Hypothalamus (tissue), 51 donors: ENCODE measurements at regions not wholly inside any gene's neighbourhood (a gene's known extent, or its start where the extent isn't known, plus 50 kb on each side); places are given as distances from the start of the nearest gene placed in this dataset.

Experiments
- DNase-seq, 51 donors: peaks; one replicate each; lab custom pipeline; 2025; lab: John Stamatoyannopoulos, UW

- peak in 30 of 51 donors; percentile 10 to 69 (median 32) for DNase-seq
These were observed 69.0 kb upstream of the GGTA1 start for GRCh38 chr9:121568343-121569265.

DNA sequence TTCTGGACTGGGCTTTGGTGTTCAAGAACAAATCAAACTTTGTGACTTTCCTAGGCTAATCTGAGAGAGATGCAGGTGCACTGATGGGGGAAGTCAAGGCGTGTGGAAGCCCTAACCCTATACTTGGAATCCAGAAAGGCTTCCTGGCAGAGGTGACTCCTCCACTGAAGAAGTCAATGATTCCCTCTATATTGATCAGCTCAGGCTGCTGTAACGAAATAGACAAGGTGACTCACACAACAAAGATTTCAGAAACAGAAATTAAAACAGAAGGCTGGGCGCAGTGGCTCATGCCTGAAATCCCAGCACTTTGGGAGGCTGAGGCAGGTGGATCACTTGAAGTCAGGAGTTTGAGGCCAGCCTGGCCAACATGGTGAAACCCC, 69.6 kb upstream of the GGTA1 start:
- DNase-seq = no peak

DNA sequence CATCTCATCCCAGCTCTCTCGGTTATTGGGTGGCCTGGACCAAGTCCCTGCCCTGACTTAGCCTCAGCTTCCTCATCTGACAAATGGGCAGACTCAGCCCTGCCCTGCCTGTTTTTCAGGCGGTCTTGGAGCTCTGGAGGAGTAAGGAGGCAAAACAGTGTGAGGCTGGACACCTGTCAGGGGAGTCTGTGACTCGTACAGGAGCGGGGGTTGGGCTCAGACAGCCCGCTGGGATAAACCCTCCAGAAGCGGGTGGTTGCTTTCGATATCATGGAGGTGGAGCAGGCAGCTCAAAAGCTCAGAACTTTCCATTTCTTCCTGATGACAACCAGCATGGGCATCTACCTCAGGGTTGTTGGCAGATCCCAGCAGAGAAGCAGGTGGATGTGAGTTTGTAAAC, 72.9 kb upstream of the GGTA1 start:
- DNase-seq = no peak

- no peak for DNase-seq
These were observed 74.3 kb upstream of the GGTA1 start for GRCh38 chr9:121573717-121574485.

DNA sequence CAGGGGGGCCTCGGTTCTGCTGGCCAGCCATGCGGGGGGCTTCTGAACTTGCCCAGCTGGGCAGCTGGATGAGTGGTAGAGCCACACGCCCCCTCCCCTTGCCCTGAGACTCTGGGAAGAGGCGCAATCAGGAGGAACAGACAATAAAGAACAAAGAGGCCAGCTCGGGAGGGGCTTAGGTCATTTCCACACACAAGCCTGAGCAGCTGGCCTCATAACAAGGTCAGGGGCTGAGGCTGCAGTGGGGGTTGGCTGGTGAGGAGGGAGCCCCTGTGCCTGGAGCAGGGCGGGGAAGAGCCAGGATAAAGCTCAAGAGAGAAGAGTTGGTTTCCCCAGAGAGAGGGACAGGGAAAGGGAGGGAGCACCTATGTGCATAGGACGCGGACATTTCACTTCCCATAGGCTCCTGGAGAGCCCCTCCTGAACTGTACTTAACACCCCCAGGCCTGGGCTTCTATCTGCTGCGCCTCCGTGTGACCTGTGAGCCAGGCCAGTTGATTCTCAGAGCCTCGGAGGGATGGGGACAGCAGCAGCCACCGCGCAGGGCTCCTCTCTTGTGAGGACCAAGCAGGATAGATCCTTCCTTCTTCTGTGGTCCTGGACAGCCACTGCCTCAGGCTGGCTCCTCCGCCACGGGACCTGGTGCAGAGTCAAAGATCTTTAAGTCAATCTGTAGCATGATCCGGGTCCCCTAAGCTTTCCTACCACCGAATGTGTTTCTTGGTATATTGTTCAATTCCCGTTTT, 75.3 kb upstream of the GGTA1 start:
- no peak for DNase-seq

DNA sequence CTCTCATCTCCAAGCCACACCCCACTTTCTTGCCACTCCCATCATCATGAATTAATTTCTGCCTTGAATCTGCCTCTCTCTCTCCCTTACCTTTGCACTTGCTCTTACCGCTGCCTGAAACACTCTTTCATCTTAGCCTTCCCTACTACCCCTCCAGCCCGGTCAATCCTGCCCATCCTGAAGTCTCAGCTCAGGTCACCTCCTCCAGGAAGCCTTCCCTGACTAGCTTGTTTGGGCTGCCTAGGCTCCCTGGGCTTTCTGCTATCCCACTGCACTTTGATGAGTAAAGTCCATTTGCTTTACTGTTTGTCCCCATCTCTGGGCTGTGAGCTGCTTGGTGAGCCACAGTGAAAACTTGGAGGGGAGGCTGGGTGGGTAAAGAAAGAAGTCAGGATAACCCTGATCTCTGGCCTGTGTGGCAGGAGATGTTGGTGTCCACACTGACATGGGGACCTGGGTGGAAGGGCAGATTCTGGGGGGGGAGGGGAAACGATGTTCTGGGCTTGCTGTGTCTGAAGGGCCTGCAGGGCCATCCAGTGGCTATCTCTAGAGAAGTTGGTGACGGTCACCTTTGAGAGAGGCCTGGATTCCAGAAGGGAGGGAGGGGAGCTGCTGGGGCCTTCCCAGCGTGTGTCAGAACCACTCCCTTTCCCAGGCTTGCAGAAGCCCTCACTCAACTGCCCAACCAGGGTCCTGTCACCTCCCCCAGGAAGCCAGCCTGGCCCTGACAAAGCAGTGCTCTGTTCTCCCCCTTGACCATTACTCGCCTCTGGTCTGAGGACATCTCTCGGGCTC, 75.0 kb upstream of the DAB2IP start:
- DNase-seq = no peak

DNA sequence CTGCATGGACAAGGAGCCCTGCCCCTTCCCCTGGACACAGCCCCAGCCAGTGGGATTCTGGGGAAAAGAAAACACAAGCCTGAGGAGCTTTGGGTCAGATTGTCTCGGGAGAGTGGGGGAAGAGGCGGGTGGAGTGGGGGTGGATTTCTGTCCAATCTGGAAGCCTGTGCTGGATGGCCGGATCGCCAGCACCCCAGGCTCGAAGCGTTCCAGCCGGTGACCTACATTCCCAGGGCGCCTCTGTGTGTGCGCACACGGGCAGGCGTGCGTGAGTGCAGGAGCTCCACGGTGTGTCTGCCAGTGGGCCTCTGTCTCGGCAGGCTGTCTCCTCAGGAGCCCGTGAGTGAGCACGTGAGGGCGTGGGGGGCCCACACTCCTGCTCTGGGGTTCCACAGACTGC, 74.3 kb upstream of the DAB2IP start:
- DNase-seq = peak in 1 of 51 donors; percentile 17

- no peak for DNase-seq
These were observed 73.9 kb upstream of the DAB2IP start for GRCh38 chr9:121577572-121577971.

- DNase-seq = peak in 42 of 51 donors; percentile 25 to 88 (median 62)
These were observed 69.4 kb upstream of the DAB2IP start for GRCh38 chr9:121581786-121582600.

DNA sequence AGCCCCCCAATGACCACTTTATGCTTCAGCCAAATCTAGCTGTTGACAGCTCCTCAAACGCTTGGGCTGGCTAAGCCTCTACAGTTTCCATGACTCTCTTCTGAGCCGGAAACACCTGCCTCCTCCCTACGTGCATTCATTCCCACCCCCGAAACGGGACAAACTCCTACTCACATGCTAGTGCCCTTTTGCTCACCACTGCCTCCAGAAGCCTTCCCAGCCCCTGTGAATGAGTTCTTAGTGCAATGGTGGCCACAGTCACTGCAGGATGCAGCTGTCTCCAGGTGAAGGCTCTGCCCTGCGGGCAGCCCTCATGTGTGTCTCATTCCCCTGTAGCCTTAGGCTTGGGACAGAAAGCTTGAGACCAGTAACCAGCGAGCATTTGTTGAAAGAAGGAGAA, 68.8 kb upstream of the DAB2IP start:
- DNase-seq = no peak

- DNase-seq = no peak
These were observed 67.0 kb upstream of the DAB2IP start for GRCh38 chr9:121584421-121584820.

DNA sequence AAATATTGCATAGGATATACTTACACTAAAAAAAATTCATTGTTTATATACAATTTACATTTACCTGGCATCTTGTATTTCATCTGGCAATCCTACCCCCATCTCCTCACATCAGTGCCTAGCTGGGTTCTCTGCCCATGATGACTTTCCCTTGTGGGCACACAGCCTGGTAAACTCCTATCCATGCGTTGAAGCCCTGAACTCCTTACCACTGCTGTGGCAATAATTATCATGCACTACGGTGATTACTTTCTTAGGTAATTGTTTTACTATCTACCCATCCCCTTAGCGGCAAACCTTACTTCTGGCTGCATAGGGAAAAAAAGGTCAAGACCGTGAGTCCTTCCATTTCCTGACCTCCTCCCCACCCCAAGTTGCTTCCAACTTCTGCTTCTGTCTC, 63.6 kb upstream of the DAB2IP start:
- DNase-seq = no peak

GRCh38 chr9:121589986-121590385, 61.4 kb upstream of the DAB2IP start:
- no peak for DNase-seq

DNA sequence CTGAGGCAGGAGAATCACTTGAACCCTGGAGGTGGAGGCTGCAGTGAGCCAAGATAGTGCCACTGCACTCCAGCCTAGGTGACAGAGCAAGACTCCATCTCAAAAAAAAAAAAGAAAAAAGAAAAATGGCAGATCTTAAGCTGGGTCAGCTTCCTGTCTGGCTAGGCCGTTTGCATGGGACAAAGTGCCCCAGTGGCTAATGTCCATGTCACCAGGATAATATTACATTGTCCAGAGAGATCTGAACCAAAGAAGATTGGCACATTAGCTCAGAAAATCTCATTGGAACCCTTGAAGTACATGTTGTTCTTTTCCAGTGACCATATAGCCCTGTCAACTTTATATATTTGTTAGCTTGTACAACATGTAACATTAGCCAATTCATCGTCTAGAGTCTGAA, 59.2 kb upstream of the DAB2IP start:
- DNase-seq = no peak

DNA sequence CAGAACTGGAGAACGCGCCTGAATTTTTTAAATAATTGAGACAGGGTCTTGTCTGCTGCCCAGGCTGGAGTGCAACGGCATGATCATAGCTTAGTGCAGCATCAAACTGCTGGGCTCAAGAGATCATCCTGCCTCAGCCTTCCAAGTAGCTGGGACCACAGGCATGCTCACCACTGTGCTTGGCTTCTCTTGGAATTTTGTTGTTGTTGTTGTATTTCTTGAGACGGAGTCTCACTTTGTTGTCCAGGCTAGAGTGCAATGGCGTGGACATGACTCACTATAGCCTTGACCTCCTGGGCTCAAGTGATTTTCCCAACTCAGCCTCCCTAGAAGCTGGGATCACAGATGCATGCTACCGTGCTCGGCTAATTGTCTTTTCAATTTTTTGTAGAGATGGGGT, 58.4 kb upstream of the DAB2IP start:
- DNase-seq = no peak

GRCh38 chr9:121596515-121596914, 54.9 kb upstream of the DAB2IP start:
- DNase-seq = no peak

DNA sequence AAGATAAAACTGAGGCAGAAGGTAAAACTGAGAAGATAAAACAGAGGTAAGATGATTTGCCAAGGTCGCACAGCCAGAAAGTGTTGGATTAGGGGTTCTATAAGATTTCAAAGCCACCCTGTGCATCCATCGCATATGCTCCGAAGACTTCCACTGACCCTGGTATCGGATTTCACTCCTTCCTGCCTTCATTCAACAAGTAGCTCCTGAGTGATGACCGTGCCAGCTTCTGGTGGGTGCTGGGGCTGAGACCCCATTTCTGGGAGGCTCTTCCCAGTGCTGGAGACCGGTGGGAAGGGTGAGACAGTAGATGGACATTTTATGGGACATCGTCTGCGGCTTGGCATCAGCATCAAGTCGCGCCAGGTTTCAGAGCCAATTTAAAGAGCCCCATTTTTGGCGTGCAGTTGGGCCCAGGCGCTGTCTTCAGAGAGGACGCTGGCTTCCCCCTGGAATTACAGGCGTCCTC, 53.7 kb upstream of the DAB2IP start:
- DNase-seq = no peak

DNA sequence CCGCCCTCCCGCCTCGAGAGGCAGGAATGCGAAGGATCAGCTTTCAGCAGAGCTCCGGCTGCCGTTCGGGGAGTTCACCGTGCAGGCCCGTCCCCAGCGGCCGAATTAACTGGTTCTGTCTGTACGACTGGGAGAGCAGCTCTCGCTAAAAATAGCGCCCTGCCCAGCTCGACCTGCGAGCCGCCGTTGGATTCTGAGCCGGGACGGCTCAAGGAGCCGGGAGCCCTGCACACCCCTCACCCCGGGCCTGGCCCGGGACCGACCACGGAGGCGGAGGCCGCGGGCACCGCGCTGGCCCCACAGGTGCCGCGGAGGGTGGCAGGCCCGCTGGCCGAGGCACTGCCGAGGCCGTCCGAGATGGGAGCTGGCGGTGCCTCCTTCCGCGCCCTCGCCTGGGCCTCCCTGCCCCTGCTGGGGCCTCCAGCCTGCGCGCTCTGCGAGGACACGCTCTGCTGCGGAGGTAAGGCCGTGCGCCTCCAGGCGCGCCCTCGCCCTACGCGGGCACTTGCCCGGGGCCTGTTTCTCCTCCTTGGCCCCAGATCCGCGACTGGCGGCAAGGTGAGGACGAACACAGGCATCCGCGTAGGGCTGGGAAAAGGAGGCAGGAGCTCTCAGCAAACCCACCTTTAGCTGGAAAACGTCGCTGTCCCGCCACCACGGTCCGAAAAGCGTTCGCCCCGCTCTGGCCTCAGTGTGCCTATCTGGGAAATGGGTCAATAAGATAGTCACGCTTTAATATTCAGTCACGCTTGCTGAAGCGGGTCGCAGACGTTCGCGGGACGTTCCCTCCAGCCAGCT, 53.1 kb upstream of the DAB2IP start:
- peak in 1 of 51 donors; percentile 38 for DNase-seq
